Endothelial cell of umbilical vein (primary cell): ENCODE measurements at regions not wholly inside any gene's neighbourhood (a gene's known extent, or its start where the extent isn't known, plus 50 kb on each side); places are given as distances from the start of the nearest gene placed in this dataset.

Source experiments
- BruUV-seq: library from RNA; stranded (reverse); fragments of 400-500 nt; replicated peaks from 2 replicates; lab custom pipeline; 2021; lab: Mats Ljungman, UMichigan
- CTCF ChIA-PET: fragments of 300-600, 350-600 bp; sonication (Branson Sonifier 250); formaldehyde crosslinking; loops from one replicate; lab custom pipeline; 2021; ENCODE audit warnings: antibody characterized with exemption, inconsistent platforms; lab: Charles Lee
- POLR2A ChIA-PET: fragments of 300-600, 350-600 bp; sonication (Branson Sonifier 250); formaldehyde crosslinking; loops from one replicate; lab custom pipeline; 2021; ENCODE audit warnings: antibody characterized with exemption, inconsistent platforms; lab: Charles Lee
- DNase-seq: peaks from one replicate; pipeline ENCODE4 v3.0.0-alpha.2; 2011; ENCODE audit warnings: low read depth, low spot score
- FAIRE-seq: peaks from 2 replicates; lab custom pipeline; 2011; peaks lifted over from hg19 to GRCh38; lab: Jason Lieb, UNC
- H2AFZ ChIP-seq: 2 replicates; pipeline ENCODE4 v1.6.0; 2012; ENCODE audit warnings: low read depth, low read length, control low read depth, inconsistent platforms
- H3K27ac ChIP-seq: 2 replicates; pipeline ENCODE4 v1.5.1; 2011; ENCODE audit warnings: low read depth, mild to moderate bottlenecking, control low read depth, low read length, moderate library complexity; ENCODE audit not compliant: insufficient read depth
- H3K27me3 ChIP-seq, 2 experiments: 2 replicates each; pipeline versions ENCODE4 v1.6.0 to v1.6.1; 2011; ENCODE audit warnings: low read length in 2 of 2, mixed read lengths in 1 of 2; ENCODE audit not compliant: control insufficient read depth in 2 of 2, insufficient read depth in 2 of 2
- H3K36me3 ChIP-seq, 2 experiments: 2 replicates in 1 of 2; 3 replicates in 1 of 2; pipeline ENCODE4 v1.5.1; 2011; ENCODE audit warnings: low read length in 2 of 2, mild to moderate bottlenecking in 1 of 2, moderate library complexity in 1 of 2; ENCODE audit not compliant: control insufficient read depth in 2 of 2, insufficient read depth in 2 of 2; ENCODE audit errors: extremely low read depth in 1 of 2
- H3K4me1 ChIP-seq: 3 replicates; pipeline ENCODE4 v1.5.1; 2011; ENCODE audit warnings: mild to moderate bottlenecking, low read length; ENCODE audit not compliant: control insufficient read depth, insufficient read depth; ENCODE audit errors: extremely low read depth
- H3K4me2 ChIP-seq: 2 replicates; pipeline ENCODE4 v1.6.1; 2011; ENCODE audit warnings: low read length, control low read depth, mixed read lengths; ENCODE audit not compliant: insufficient read depth
- H3K4me3 ChIP-seq, 3 experiments: fragments of 200-600 bp in 1 of 3; sonication (generic), shearing (Covaris generic) in 1 of 3; replicated peaks in 1 of 3; 2 replicates each; pipeline ENCODE4 v1.5.1; 2011 to 2016; ENCODE audit warnings: control low read depth in 3 of 3, low read length in 3 of 3, mild to moderate bottlenecking in 2 of 3, inconsistent platforms in 1 of 3, low read depth in 1 of 3, moderate library complexity in 1 of 3; ENCODE audit not compliant: insufficient read depth in 1 of 3
- H3K79me2 ChIP-seq: 2 replicates; pipeline ENCODE4 v1.6.0; 2012; ENCODE audit warnings: low read length, inconsistent platforms; ENCODE audit not compliant: control insufficient read depth, insufficient read depth
- H3K9ac ChIP-seq: replicated peaks from 2 replicates; pipeline ENCODE3; 2011; ENCODE audit warnings: low read length, control low read depth; ENCODE audit not compliant: insufficient read depth; ENCODE audit errors: extremely low read depth
- H3K9me1 ChIP-seq: replicated peaks from 3 replicates; pipeline ENCODE4 v1.6.0; 2011; ENCODE audit warnings: mild to moderate bottlenecking, low read length; ENCODE audit not compliant: control insufficient read depth, insufficient read depth; ENCODE audit errors: extremely low read depth
- H3K9me3 ChIP-seq: replicated peaks from 2 replicates; pipeline ENCODE4 v1.5.1; 2012; ENCODE audit warnings: low read length, inconsistent platforms; ENCODE audit not compliant: control insufficient read depth, insufficient read depth
- H4K20me1 ChIP-seq: replicated peaks from 2 replicates; pipeline ENCODE3; 2011; ENCODE audit warnings: mild to moderate bottlenecking, low read length; ENCODE audit not compliant: control insufficient read depth, insufficient read depth; ENCODE audit errors: extremely low read depth
- FOS ChIP-seq: IDR thresholded peaks from 2 replicates; pipeline ENCODE4 v1.6.1; 2011; ENCODE audit warnings: mild to moderate bottlenecking, low read length, moderate library complexity, borderline replicate concordance; ENCODE audit not compliant: insufficient read depth
- GATA2 ChIP-seq: IDR thresholded peaks from 2 replicates; pipeline ENCODE4 v1.7.0; 2011; ENCODE audit warnings: low read depth, mild to moderate bottlenecking, moderate library complexity, mixed read lengths, low read length; ENCODE audit not compliant: insufficient read length, insufficient read depth
- dilution Hi-C: fragments of 300-500 bp; cut with MboI; formaldehyde crosslinking; loops from one replicate; pipeline ENCODE4 v1.15.0; 2019; ENCODE audit warnings: low sequenced_read_pairs; ENCODE audit not compliant: extremely low pct_ligation_motif_present
- intact Hi-C: fragments of 100-400 bp; cut with micrococcal nuclease; formaldehyde crosslinking; loops from one replicate; pipeline ENCODE4 v1.10.0; 2022

DNA sequence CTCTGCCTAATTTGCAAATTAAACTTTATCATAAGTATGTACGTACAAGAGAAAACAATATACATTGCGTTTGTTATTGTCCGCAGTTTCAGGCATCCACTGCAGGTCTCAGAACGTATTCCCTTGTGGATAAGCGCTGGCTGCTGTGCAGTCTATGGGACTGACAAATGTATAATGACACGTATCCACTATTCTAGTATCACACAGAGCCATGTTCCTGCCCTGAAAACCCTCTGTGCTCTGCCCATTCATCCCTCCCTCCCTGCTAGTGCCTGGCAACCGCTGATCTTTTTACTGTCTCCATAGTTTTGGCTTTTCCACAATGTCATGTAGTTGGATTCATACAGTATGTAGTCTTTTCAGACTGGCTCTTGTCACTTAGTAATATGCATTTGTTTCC is 179.4 kb downstream of the MAF start:
- TF ChIP-seq GATA2 (no peak), FOS (no peak)
- CTCF ChIA-PET, result no interaction called here
- H3K9ac ChIP-seq, result no peak overlapping the region
- H3K27me3 ChIP-seq, result no peaks in the 10 kb centered on the region
- intact Hi-C loops (no loop called here), dilution Hi-C loops (no loop called here)
- BruUV-seq, result no TSS peak
- peaks cover 5% of the 10 kb centered on the region for H3K9me3 ChIP-seq
- H3K27ac ChIP-seq, result no peak overlapping the region
- H3K79me2 ChIP-seq, result no peaks in the 10 kb centered on the region
- no peaks in the 10 kb centered on the region for H3K4me1 ChIP-seq
- no peak overlapping the region for H3K4me3 ChIP-seq
- H3K9me1 ChIP-seq, result no peaks in the 10 kb centered on the region
- no peak overlapping the region for H3K4me2 ChIP-seq
- DNase-seq (no peak), FAIRE-seq (no peak)
- H3K36me3 ChIP-seq, result no peaks in the 10 kb centered on the region
- H2AFZ ChIP-seq, result no peak overlapping the region
- POLR2A ChIA-PET, result no interaction called here
- H4K20me1 ChIP-seq, result no peaks in the 10 kb centered on the region

DNA sequence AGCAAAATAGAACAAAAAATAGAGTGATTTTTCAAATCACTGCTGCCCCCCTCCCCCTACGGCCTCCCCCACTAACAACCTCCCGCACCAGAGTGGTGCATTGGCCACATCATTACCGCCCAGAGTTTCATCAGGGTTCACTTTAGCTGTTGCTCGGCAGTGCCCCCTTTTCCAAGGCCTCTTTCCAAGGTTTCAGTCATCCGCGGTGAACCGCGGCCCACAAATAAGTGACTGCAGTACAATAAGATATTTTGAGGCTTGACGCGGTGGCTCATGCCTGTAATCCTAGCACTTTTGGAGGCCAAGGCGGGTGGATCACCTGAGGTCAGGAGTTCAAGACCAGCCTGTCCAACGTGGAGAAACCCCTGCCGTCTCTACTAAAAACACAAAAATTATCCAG is 180.0 kb downstream of the MAF start:
- H3K9me1 ChIP-seq, result no peaks in the 10 kb centered on the region
- no TSS peak for BruUV-seq
- no peak overlapping the region for H3K27ac ChIP-seq
- no peaks in the 10 kb centered on the region for H3K36me3 ChIP-seq
- H4K20me1 ChIP-seq, result no peaks in the 10 kb centered on the region
- H3K4me2 ChIP-seq, result no peak overlapping the region
- POLR2A ChIA-PET, result no interaction called here
- H3K9me3 ChIP-seq, result peaks cover 5% of the 10 kb centered on the region
- CTCF ChIA-PET, result no interaction called here
- DNase-seq (no peak), FAIRE-seq (no peak)
- TF ChIP-seq FOS, result no peak
- dilution Hi-C loops (no loop called here), intact Hi-C loops (no loop called here)
- no peaks in the 10 kb centered on the region for H3K27me3 ChIP-seq
- no peaks in the 10 kb centered on the region for H3K4me1 ChIP-seq
- no peak overlapping the region for H2AFZ ChIP-seq
- no peak overlapping the region for H3K9ac ChIP-seq
- no peaks in the 10 kb centered on the region for H3K79me2 ChIP-seq
- no peak overlapping the region for H3K4me3 ChIP-seq
